HepG2 (cell line): ENCODE measurements at regions not wholly inside any gene's neighbourhood (a gene's known extent, or its start where the extent isn't known, plus 50 kb on each side); places are given as distances from the start of the nearest gene placed in this dataset.

Source experiments
- ZNF331 ChIP-seq: sonication (generic); formaldehyde crosslinking; IDR thresholded peaks from 2 replicates; pipeline ENCODE4 v1.4.0; 2020; ENCODE audit warnings: missing genetic modification reagents
- TF ChIP-seq, protein P1 (sequence below): conservative IDR thresholded peaks from 2 replicates; pipeline ENCODE4 v1.6.1; 2018; ENCODE audit warnings: missing genetic modification reagents

DNA sequence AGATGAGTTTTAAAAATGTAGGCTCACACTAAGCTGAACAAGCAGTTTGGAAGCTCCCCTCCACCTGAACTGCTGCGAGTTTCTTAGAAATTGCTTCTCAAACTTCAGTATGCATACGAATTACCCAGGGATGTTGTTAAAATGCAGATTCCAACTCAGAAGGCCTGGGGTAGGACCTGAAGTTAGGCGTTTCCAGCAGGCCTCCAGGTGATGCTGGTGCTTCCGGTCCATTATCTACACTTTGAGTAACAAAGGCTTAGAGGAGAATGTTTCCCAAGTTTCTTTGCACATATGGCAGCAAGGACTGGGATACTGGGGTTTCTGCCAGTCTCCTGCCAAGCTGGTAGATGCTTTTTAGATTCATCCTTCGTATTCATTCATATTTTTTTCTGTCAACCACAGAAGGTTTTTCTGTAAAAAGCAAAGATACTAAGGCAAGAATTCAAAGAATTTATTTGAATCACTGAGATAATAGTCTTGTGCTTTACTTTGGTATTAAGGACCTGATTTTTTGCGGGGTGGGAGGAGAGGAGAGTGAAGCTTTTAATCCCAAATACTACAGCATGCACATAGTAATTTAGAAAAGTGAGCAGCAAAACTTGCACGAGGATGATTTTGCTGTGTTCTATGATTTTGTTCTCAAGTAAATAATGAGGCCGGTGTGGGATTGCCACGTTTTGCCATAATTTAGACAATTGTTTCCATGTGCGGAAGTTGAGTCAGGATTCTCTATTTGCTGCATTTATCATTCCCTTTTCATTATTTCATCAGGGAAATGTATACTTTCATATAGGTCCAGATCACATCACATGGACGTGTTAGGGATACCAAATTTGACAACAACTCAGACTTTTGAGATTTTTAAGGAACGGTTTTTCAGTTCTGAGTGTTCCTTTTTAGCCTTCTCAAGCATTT lies 137.6 kb upstream of the SPATS2L start:
- TF ChIP-seq, protein P1, sequence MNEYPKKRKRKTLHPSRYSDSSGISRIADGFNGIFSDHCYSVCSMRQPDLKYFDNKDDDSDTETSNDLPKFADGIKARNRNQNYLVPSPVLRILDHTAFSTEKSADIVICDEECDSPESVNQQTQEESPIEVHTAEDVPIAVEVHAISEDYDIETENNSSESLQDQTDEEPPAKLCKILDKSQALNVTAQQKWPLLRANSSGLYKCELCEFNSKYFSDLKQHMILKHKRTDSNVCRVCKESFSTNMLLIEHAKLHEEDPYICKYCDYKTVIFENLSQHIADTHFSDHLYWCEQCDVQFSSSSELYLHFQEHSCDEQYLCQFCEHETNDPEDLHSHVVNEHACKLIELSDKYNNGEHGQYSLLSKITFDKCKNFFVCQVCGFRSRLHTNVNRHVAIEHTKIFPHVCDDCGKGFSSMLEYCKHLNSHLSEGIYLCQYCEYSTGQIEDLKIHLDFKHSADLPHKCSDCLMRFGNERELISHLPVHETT (CRISPR knock-in tag) = no peak
- no peak for TF ChIP-seq ZNF331 (CRISPR knock-in tag)
